RWPE2 (cell line): ENCODE measurements at regions not wholly inside any gene's neighbourhood (a gene's known extent, or its start where the extent isn't known, plus 50 kb on each side); places are given as distances from the start of the nearest gene placed in this dataset.

ENCODE experiments used
- ATAC-seq: fragments of 200-7000 bp; cut with Tn5 transposase; 3 replicates; pipeline ENCODE4 v1.9.1; 2021; ENCODE audit warnings: low read depth
- DNase-seq: peaks from one replicate; pipeline ENCODE4 v3.0.0-alpha.2; 2020; ENCODE audit warnings: low spot score
- H3K27ac ChIP-seq: fragments of 450-650 bp; 2 replicates; pipeline ENCODE4 v1.5.1; 2017; ENCODE audit warnings: mild to moderate bottlenecking; ENCODE audit not compliant: poor library complexity, severe bottlenecking
- H3K27me3 ChIP-seq: fragments of 250-450 bp; sonication (Bioruptor Pico); 2 replicates; pipeline ENCODE4 v1.5.1; 2021; ENCODE audit warnings: mild to moderate bottlenecking, moderate library complexity; ENCODE audit not compliant: insufficient read depth, poor library complexity, severe bottlenecking
- H3K36me3 ChIP-seq: fragments of 250-450 bp; sonication (Bioruptor Pico); 2 replicates; pipeline ENCODE4 v1.5.1; 2020; ENCODE audit warnings: low read depth, mild to moderate bottlenecking, moderate library complexity
- H3K4me1 ChIP-seq: fragments of 250-450 bp; sonication (Bioruptor Pico); 2 replicates; pipeline ENCODE4 v1.5.1; 2021; ENCODE audit warnings: mild to moderate bottlenecking, moderate library complexity; ENCODE audit not compliant: insufficient read depth, poor library complexity, severe bottlenecking
- H3K4me3 ChIP-seq: fragments of 250-450 bp; sonication (Bioruptor Pico); 2 replicates; pipeline ENCODE4 v1.5.1; 2021; ENCODE audit warnings: mild to moderate bottlenecking, moderate library complexity; ENCODE audit not compliant: severe bottlenecking
- H3K9me3 ChIP-seq: fragments of 250-450 bp; sonication (Bioruptor Pico); 2 replicates; pipeline ENCODE4 v1.5.1; 2021; ENCODE audit warnings: mild to moderate bottlenecking, moderate library complexity; ENCODE audit not compliant: severe bottlenecking
- TF ChIP-seq, protein P1 (sequence below): fragments of 450-650 bp; IDR thresholded peaks from one replicate; pipeline ENCODE4 v1.5.1; 2017; ENCODE audit warnings: mild to moderate bottlenecking, moderate library complexity; ENCODE audit not compliant: poor library complexity, severe bottlenecking

DNA sequence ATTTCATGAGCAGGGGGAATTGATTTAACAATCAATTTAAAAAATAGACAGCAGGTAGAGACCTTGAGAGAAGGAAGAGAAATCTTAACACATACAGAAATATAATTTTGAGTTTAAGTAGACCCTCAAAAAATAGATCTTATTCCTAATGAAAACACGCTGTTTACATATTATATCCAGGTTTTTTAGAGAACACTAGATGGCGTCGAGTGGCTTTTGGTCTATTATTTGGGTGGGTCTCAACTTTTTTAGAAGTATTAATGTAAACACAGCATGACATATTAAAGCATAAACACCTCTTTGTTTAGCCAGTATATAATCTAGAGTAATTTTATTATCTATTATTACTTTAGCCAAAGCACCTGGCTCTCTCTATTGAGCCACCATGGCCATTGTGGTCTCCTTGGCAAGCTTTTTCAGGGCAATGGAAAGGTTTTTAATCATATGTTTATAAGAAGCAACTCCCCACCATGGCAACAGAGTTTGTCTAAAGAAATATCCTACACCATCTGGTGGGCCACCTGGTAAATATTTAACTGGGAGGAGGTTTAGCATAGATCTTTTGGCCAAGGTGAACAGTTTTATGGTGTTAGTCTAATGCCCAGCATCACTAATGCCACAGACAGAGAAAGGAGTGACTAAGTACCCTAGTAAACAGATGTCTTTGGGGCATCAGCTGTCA is 59.7 kb upstream of the PRSS1 start:
- no peaks in the 10 kb centered on the region for H3K36me3 ChIP-seq
- H3K4me1 ChIP-seq = no peaks in the 10 kb centered on the region
- H3K4me3 ChIP-seq = no peak overlapping the region
- ATAC-seq (no peak), DNase-seq (no peak)
- TF ChIP-seq, protein P1, sequence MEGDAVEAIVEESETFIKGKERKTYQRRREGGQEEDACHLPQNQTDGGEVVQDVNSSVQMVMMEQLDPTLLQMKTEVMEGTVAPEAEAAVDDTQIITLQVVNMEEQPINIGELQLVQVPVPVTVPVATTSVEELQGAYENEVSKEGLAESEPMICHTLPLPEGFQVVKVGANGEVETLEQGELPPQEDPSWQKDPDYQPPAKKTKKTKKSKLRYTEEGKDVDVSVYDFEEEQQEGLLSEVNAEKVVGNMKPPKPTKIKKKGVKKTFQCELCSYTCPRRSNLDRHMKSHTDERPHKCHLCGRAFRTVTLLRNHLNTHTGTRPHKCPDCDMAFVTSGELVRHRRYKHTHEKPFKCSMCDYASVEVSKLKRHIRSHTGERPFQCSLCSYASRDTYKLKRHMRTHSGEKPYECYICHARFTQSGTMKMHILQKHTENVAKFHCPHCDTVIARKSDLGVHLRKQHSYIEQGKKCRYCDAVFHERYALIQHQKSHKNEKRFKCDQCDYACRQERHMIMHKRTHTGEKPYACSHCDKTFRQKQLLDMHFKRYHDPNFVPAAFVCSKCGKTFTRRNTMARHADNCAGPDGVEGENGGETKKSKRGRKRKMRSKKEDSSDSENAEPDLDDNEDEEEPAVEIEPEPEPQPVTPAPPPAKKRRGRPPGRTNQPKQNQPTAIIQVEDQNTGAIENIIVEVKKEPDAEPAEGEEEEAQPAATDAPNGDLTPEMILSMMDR = peak; percentile 37
- H3K27me3 ChIP-seq = peaks cover 3% of the 10 kb centered on the region
- no peaks in the 10 kb centered on the region for H3K9me3 ChIP-seq
- no peak overlapping the region for H3K27ac ChIP-seq

DNA sequence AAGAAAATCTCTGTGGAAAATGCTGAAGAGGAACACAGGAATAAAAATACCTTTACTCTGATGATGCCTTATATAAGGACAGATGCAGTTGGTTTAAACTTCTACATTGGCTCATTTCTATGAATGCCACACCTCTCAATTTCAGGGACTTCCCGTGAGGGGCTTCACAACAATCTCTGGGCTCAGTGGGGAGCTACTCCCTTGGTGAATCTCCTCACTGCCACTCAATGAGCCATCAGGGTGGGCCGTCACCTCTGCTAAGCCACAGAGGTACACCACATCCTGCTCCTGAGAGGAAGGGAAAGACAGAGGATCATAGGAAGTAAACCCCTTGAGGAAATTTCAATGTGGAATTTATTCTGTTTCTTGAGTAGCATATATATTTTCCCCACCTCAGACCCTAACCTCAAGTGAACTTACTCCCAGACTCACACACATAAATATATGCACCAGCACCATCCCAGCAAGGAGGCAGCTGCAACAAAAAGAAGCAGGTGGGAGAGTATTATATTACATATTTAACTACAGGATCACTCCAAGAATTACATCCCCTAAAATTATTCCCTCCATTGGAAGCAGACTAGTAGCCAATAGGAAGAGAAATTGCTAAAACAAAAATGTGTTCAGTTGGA is 63.3 kb upstream of the PRSS1 start:
- Histone ChIP-seq H3K4me3 (no peak overlapping the region), H3K9me3 (no peaks in the 10 kb centered on the region), H3K4me1 (no peaks in the 10 kb centered on the region), H3K36me3 (no peaks in the 10 kb centered on the region), H3K27ac (no peak overlapping the region), H3K27me3 (no peaks in the 10 kb centered on the region)
- TF ChIP-seq, protein P1 = no peak
- ATAC-seq (no peak), DNase-seq (no peak)

DNA sequence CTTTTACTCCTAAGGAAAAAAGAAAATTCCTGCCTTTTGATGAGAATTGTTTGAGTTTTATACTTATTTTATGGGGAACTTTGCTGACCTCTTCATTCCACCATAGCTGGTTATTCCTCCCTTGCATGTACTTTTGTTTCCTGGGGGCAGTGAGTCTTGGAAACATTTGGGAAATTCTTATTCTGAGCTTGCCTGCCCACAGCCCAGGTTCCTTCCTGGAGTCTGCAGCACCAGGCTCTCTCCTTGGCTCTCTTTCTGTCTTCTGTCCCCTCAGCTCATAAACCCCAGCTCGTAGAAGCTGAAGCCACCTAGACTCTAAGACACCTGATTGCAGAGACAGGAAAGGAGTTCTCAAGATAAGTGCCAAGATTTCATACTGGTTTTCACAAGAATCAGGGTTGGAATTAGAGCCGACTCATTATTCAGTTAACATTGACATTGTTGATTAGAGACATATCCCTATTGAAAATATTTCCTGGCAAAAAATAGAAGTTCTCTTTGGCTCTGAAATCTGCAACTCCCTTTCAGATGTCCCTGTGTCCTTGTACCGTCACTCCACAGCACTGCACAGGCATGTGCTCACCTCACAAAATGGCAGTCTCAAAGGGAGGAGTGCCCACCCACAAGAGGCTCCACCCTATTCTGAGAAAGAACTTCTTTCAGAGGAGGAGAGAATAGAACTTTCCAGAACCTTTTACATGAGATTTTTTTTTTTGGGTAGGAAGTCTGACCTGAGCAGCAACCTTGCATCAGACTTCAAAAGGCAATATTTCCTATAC is 67.8 kb upstream of the PRSS1 start:
- Histone ChIP-seq H3K9me3 (no peaks in the 10 kb centered on the region), H3K4me3 (no peak overlapping the region), H3K27ac (no peak overlapping the region), H3K4me1 (no peaks in the 10 kb centered on the region), H3K36me3 (no peaks in the 10 kb centered on the region), H3K27me3 (no peaks in the 10 kb centered on the region)
- ATAC-seq (no peak), DNase-seq (no peak)
- TF ChIP-seq, protein P1 = no peak

DNA sequence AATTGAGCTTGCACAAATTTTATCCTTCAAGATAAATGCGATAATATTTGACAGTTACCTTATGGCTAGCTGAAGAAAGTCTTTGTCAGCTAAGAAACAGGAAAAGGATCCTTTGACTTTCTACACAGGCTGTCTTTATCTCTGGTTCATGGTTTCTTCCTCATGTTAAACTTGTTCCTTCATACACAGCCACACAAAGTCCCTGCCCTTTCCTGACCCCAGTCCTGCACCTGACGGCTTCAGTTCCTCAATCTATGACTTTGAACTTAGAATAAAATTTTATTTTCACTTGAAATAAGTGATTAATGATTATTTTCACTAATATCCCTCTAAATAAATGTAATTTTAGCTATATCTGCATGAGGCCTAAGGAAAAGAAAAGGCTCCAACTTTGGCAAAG is 77.8 kb upstream of the PRSS1 start:
- TF ChIP-seq, protein P1 = no peak

More for the DNA sequence above, 77.8 kb upstream of the PRSS1 start:
- no peak overlapping the region for H3K4me3 ChIP-seq
- no peaks in the 10 kb centered on the region for H3K4me1 ChIP-seq
- DNase-seq (no peak), ATAC-seq (no peak)
- no peak overlapping the region for H3K27ac ChIP-seq
- H3K27me3 ChIP-seq = no peaks in the 10 kb centered on the region
- H3K36me3 ChIP-seq = no peaks in the 10 kb centered on the region
- H3K9me3 ChIP-seq = no peaks in the 10 kb centered on the region
